HCT116 (cell line): ENCODE measurements at regions not wholly inside any gene's neighbourhood (a gene's known extent, or its start where the extent isn't known, plus 50 kb on each side); places are given as distances from the start of the nearest gene placed in this dataset.
"Not testable (repeated sequence)": the region's sequence is repeated elsewhere in the genome, so short reads cannot be mapped to it uniquely, and the experiment has no call there.

Source experiments
- CBX3 ChIP-seq: IDR thresholded peaks from 2 replicates; pipeline ENCODE4 v1.6.1; 2012; ENCODE audit warnings: low read depth
- CEBPB ChIP-seq: IDR thresholded peaks from 2 replicates; pipeline ENCODE4 v1.6.1; 2012; ENCODE audit warnings: low read depth
- CTCF ChIP-seq, 3 experiments: fragments of 200-600 bp in 1 of 3; sonication (generic) in 1 of 3; IDR thresholded peaks in 2 of 3; conservative IDR thresholded peaks in 1 of 3; 2 replicates each; pipeline ENCODE4 v1.5.1; 2012 to 2017; ENCODE audit warnings: low read depth in 2 of 3, low read length in 2 of 3, antibody characterized with exemption in 1 of 3, borderline replicate concordance in 1 of 3, control low read depth in 1 of 3, mild to moderate bottlenecking in 1 of 3, mixed read lengths in 1 of 3, mixed run types in 1 of 3, moderate library complexity in 1 of 3; ENCODE audit not compliant: insufficient read depth in 1 of 3
- EZH2 ChIP-seq: fragments of 200-600 bp; sonication (generic); IDR thresholded peaks from 2 replicates; pipeline ENCODE4 v1.6.1; 2017; ENCODE audit warnings: antibody characterized with exemption, mixed run types
- EZH2phosphoT487 ChIP-seq: fragments of 200-600 bp; IDR thresholded peaks from 2 replicates; pipeline ENCODE4 v1.6.1; 2018; ENCODE audit warnings: antibody characterized with exemption, borderline replicate concordance
- JUND ChIP-seq: IDR thresholded peaks from 2 replicates; pipeline ENCODE4 v1.6.1; 2012
- MAX ChIP-seq: IDR thresholded peaks from 2 replicates; pipeline ENCODE4 v1.6.1; 2012
- POLR2A ChIP-seq: IDR thresholded peaks from 2 replicates; pipeline ENCODE4 v1.7.0; 2011; ENCODE audit warnings: borderline replicate concordance; ENCODE audit not compliant: insufficient read depth, insufficient read length; ENCODE audit errors: extremely low read depth
- POLR2AphosphoS5 ChIP-seq: IDR thresholded peaks from 2 replicates; pipeline ENCODE4 v1.6.1; 2011; ENCODE audit warnings: mild to moderate bottlenecking, low read depth, low read length, moderate library complexity
- REST ChIP-seq: IDR thresholded peaks from 2 replicates; pipeline ENCODE4 v1.6.1; 2012; ENCODE audit warnings: low read depth
- TCF7L2 ChIP-seq: IDR thresholded peaks from 2 replicates; pipeline ENCODE4 v1.7.0; 2011; ENCODE audit warnings: borderline replicate concordance, inconsistent platforms; ENCODE audit not compliant: insufficient read depth, insufficient read length; ENCODE audit errors: extremely low read depth
- YY1 ChIP-seq: IDR thresholded peaks from 2 replicates; pipeline ENCODE4 v1.6.1; 2011; ENCODE audit warnings: low read length, low read depth, moderate library complexity, mild to moderate bottlenecking; ENCODE audit not compliant: insufficient replicate concordance; ENCODE audit errors: extremely low read depth
- ZNF274 ChIP-seq: fragments of 200-500 bp; sonication (Bioruptor generic); IDR thresholded peaks from 2 replicates; pipeline ENCODE4 v1.6.1; 2014; ENCODE audit warnings: mild to moderate bottlenecking, low read depth, low read length, inconsistent platforms

- TF ChIP-seq CBX3; MAX; CTCF (IDR thresholded peaks at IDR 0.05 in 2 of 3, conservative IDR thresholded peaks at IDR 0.05 in 1 of 3; ENCODE audit: borderline replicate concordance in 1 of 3, insufficient read depth in 1 of 3, low read depth in 2 of 3, low read length in 2 of 3); REST; POLR2A; CEBPB; POLR2AphosphoS5; ZNF274; EZH2; TCF7L2; JUND; EZH2phosphoT487; YY1: not testable (repeated sequence)
Measured at GRCh38 chrX:128783139-128783538, 730.9 kb upstream of the ACTRT1 start.
